ENCODE measurements at regions not wholly inside any gene's neighbourhood (a gene's known extent, or its start where the extent isn't known, plus 50 kb on each side); places are given as distances from the start of the nearest gene placed in this dataset.
A peak's percentile ranks its signal among the peaks of the same experiment; 100 is the strongest.

- TF ChIP-seq ZNF395 (CRISPR knock-in tag; IDR thresholded peaks at IDR 0.05), result no peak
- TF ChIP-seq LEF1 (IDR thresholded peaks at IDR 0.05), result peak; percentile 90
- TF ChIP-seq NCOA6 (IDR thresholded peaks at IDR 0.05), result no peak
- TF ChIP-seq FIP1L1 (IDR thresholded peaks at IDR 0.05; ENCODE audit: low read depth, low read length, poor library complexity, severe bottlenecking), result no peak
- peak; percentile 29 for TF ChIP-seq PRDM10 (IDR thresholded peaks at IDR 0.05; ENCODE audit: partially characterized antibody)
- peak; percentile 91 for TF ChIP-seq MTA1 (IDR thresholded peaks at IDR 0.05; ENCODE audit: borderline replicate concordance)
- TF ChIP-seq NR4A1 (CRISPR knock-in tag; IDR thresholded peaks at IDR 0.05), result no peak
- TF ChIP-seq NR4A1 (tag; IDR thresholded peaks at IDR 0.05), result peak; percentile 82
- peak; percentile 75 for TF ChIP-seq OTX1 (CRISPR knock-in tag; IDR thresholded peaks at IDR 0.05)
- peak; percentile 61; the same call in 1 of the 2 replicates for TF ChIP-seq HINFP (tag; conservative IDR thresholded peaks at IDR 0.05; ENCODE audit: low read depth)
- 0 out of 2 replicates have a peak, but pooled peaks have one; percentile 80 for TF ChIP-seq RREB1 (CRISPR knock-in tag; IDR thresholded peaks at IDR 0.05)
- peak; percentile 99 for TF ChIP-seq MTA2 (IDR thresholded peaks at IDR 0.05; ENCODE audit: low read depth)
- TF ChIP-seq CCNT2 (IDR thresholded peaks at IDR 0.05; ENCODE audit: borderline replicate concordance, extremely low read depth, insufficient read length, low read depth, low read length), result peak; percentile 86
- peak; percentile 94; the same call in 1 of the 2 replicates for TF ChIP-seq ZNF589 (CRISPR knock-in tag; IDR thresholded peaks at IDR 0.05; ENCODE audit: low read depth)
These were observed 70.6 kb upstream of the SEPTIN5 start (continued) for GRCh38 chr22:19643448-19644313.
